MCF 10A (cell line): ENCODE measurements at regions not wholly inside any gene's neighbourhood (a gene's known extent, or its start where the extent isn't known, plus 50 kb on each side); places are given as distances from the start of the nearest gene placed in this dataset.

Experiments
- BruUV-seq: library from RNA; stranded (reverse); fragments of 400-500 nt; replicated peaks from 2 replicates; lab custom pipeline; 2021; lab: Mats Ljungman, UMichigan
- CTCF ChIA-PET: fragments of 300-600 bp; sonication (Branson Sonifier 250); formaldehyde crosslinking; extraction: SDS; loops from one replicate; lab custom pipeline; 2021; ENCODE audit warnings: antibody characterized with exemption, inconsistent platforms; lab: Yijun Ruan, JAX
- POLR2A ChIA-PET: fragments of 300-600, 350-650 bp; sonication (Branson Sonifier 250); formaldehyde crosslinking; extraction: SDS; loops from one replicate; lab custom pipeline; 2020; ENCODE audit warnings: antibody characterized with exemption, inconsistent platforms; lab: Yijun Ruan, JAX
- DNase-seq: peaks from one replicate; pipeline ENCODE4 v3.0.0-alpha.2; 2018; ENCODE audit not compliant: unreplicated experiment
- H3K27ac Mint-ChIP-seq: one replicate; pipeline ENCODE4 v1.8.0; 2022; ENCODE audit warnings: mild to moderate bottlenecking, low read depth, mixed read lengths; ENCODE audit not compliant: unreplicated experiment
- H3K27me3 Mint-ChIP-seq: one replicate; pipeline ENCODE4 v1.8.0; 2022; ENCODE audit warnings: mixed read lengths; ENCODE audit not compliant: insufficient read depth, unreplicated experiment
- H3K36me3 Mint-ChIP-seq: one replicate; pipeline ENCODE4 v1.8.0; 2022; ENCODE audit warnings: mild to moderate bottlenecking, moderate library complexity, mixed read lengths; ENCODE audit not compliant: insufficient read depth, unreplicated experiment
- H3K4me1 Mint-ChIP-seq: one replicate; pipeline ENCODE4 v1.8.0; 2022; ENCODE audit warnings: mixed read lengths; ENCODE audit not compliant: insufficient read depth, unreplicated experiment
- H3K4me3 Mint-ChIP-seq: one replicate; pipeline ENCODE4 v1.8.0; 2022; ENCODE audit warnings: mild to moderate bottlenecking, moderate library complexity, mixed read lengths; ENCODE audit not compliant: unreplicated experiment
- H3K9me3 Mint-ChIP-seq: one replicate; pipeline ENCODE4 v1.8.0; 2022; ENCODE audit warnings: mixed read lengths; ENCODE audit not compliant: unreplicated experiment
- CTCF ChIP-seq: fragments of 200-600 bp; IDR thresholded peaks from one replicate; pipeline ENCODE4 v1.8.0; 2022; ENCODE audit warnings: antibody characterized with exemption, mild to moderate bottlenecking; ENCODE audit not compliant: unreplicated experiment
- intact Hi-C: fragments of 100-400 bp; cut with micrococcal nuclease; formaldehyde crosslinking; loops from 2 replicates; pipeline ENCODE4 v1.14.1; 2022

GRCh38 chr2:174686430-174686829 lies 77.8 kb downstream of the CHRNA1 start:
- Mint-ChIP-seq H3K4me1 (peaks cover 4% of the 10 kb centered on the region), H3K27me3 (peaks cover 17% of the 10 kb centered on the region), H3K9me3 (no peaks in the 10 kb centered on the region), H3K36me3 (no peaks in the 10 kb centered on the region), H3K4me3 (no peak overlapping the region), H3K27ac (no peak overlapping the region)
- ChIA-PET CTCF (interaction anchor here (0.6 to 8.1 kb wide), 15 partner anchors 9 to 1309 kb away, joined by 3 to 110 read pairs (median 4); no protein-coding TSS in a partner anchor), POLR2A (interaction anchor here (1.3 to 3.9 kb wide), 2 partner anchors 10 to 223 kb away, joined by 4 to 15 read pairs; no protein-coding TSS in a partner anchor)
- DNase-seq: no peak
- no peak for TF ChIP-seq CTCF
- intact Hi-C loops: no loop called here
- BruUV-seq: no TSS peak

- H3K27me3 Mint-ChIP-seq: peaks cover 17% of the 10 kb centered on the region
Measured at GRCh38 chr2:174683392-174683759, 80.9 kb downstream of the CHRNA1 start.

DNA sequence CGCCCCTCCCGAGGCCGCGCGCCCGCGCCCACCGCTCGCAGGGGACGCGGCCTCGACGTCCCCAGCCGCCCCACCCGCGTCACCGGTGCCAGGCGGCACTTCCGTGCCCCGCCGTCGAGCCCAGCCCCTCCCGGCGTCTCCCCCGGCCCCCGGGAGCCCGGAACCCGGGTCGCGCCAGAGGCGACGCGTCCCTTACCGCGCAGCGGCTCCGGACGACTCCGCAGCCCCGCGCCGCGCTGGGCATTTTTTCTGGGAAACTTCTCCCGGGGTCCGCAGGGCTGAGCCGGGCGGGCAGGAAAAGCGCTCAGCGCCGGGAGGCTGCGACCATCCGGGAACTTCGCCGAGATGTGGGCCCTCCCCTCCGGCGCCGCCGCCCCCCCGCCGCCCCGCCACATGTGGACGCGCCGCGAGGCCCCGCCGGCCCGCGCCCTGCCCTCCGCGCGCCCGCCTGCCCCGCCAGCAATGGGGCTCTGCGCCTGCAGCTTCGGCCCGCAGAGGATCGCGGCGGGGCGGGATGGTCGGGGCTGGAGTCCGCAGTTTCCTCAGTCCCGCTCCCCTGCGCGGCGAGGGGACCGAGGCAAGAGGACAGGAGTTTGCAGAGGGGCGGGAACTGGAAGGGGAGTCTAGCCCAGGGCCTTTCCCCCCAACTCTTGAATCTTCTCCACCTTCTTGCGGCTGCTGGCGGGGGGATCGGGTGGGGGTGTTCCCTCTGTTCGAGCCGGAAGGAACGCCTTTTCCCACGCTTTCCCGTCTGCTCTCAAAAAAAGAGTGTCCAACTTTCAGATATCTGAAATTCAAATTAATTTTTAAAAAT lies 81.5 kb downstream of the CHRNA1 start:
- Mint-ChIP-seq H3K27ac (no peak overlapping the region), H3K4me3 (peak overlapping the region; percentile 62), H3K4me1 (peaks cover 4% of the 10 kb centered on the region), H3K36me3 (no peaks in the 10 kb centered on the region), H3K27me3 (peaks cover 17% of the 10 kb centered on the region), H3K9me3 (no peaks in the 10 kb centered on the region)
- DNase-seq: peak; percentile 17
- intact Hi-C loops: no loop called here
- no TSS peak for BruUV-seq
- POLR2A ChIA-PET: interaction anchor here (0.6 kb wide), 1 partner anchor 720 kb away, joined by 3 read pairs; no protein-coding TSS in a partner anchor
- TF ChIP-seq CTCF: no peak
- CTCF ChIA-PET: interaction anchor here (0.6 to 1.3 kb wide), 4 partner anchors 13 to 105 kb away, joined by 3 to 9 read pairs (median 3); no protein-coding TSS in a partner anchor

More at GRCh38 chr2:174683392-174683759, 80.9 kb downstream of the CHRNA1 start:
- Mint-ChIP-seq H3K27ac (no peak overlapping the region), H3K4me1 (no peaks in the 10 kb centered on the region), H3K9me3 (no peaks in the 10 kb centered on the region), H3K4me3 (peak overlapping the region; percentile 62), H3K36me3 (no peaks in the 10 kb centered on the region)
- no peak for DNase-seq
- ChIA-PET CTCF (interaction anchor here (1.0 to 1.3 kb wide), 2 partner anchors 12 to 105 kb away, joined by 3 to 9 read pairs; no protein-coding TSS in a partner anchor), POLR2A (no interaction called here)
- BruUV-seq: no TSS peak
- no peak for TF ChIP-seq CTCF
- intact Hi-C loops: no loop called here

- Mint-ChIP-seq H3K36me3 (no peaks in the 10 kb centered on the region), H3K27me3 (peaks cover 17% of the 10 kb centered on the region), H3K4me1 (peaks cover 6% of the 10 kb centered on the region), H3K27ac (no peak overlapping the region), H3K4me3 (peak overlapping the region; percentile 39), H3K9me3 (no peaks in the 10 kb centered on the region)
- CTCF ChIA-PET: interaction anchor here (0.6 to 1.4 kb wide), 4 partner anchors 13 to 101 kb away, joined by 3 to 4 read pairs (median 3); no protein-coding TSS in a partner anchor
- DNase-seq: no peak
- POLR2A ChIA-PET: interaction anchor here (0.6 kb wide), 2 partner anchors 321 to 721 kb away, joined by 3 read pairs; no protein-coding TSS in a partner anchor
- intact Hi-C loops: no loop called here
- BruUV-seq: no TSS peak
- TF ChIP-seq CTCF: no peak
Measured at GRCh38 chr2:174682007-174682577, 82.2 kb downstream of the CHRNA1 start.
